DOHH2 (cell line): ENCODE measurements at regions not wholly inside any gene's neighbourhood (a gene's known extent, or its start where the extent isn't known, plus 50 kb on each side); places are given as distances from the start of the nearest gene placed in this dataset.

Experiments used
- H3F3A ChIP-seq: fragments of 200-600 bp; sonication (generic), shearing (Covaris generic); 2 replicates; pipeline ENCODE4 v1.6.0; 2016; ENCODE audit warnings: antibody characterized with exemption, mild to moderate bottlenecking; ENCODE audit not compliant: control insufficient read depth, insufficient read depth
- H3K27ac ChIP-seq: fragments of 200-600 bp; sonication (generic); 2 replicates; pipeline ENCODE4 v1.5.1; 2014; ENCODE audit warnings: low read depth, mild to moderate bottlenecking, low read length, moderate library complexity
- H3K27me3 ChIP-seq: fragments of 200-600 bp; sonication (generic); 2 replicates; pipeline ENCODE4 v1.6.1; 2014; ENCODE audit warnings: mild to moderate bottlenecking, low read length, mixed read lengths; ENCODE audit not compliant: control insufficient read depth
- H3K36me3 ChIP-seq: fragments of 200-600 bp; sonication (generic); 2 replicates; pipeline ENCODE4 v1.6.1; 2014; ENCODE audit warnings: mild to moderate bottlenecking, low read length, moderate library complexity, mixed read lengths; ENCODE audit not compliant: control insufficient read depth
- H3K4me1 ChIP-seq: fragments of 200-600 bp; sonication (generic); 2 replicates; pipeline ENCODE4 v1.6.1; 2014; ENCODE audit warnings: mild to moderate bottlenecking, low read length, mixed read lengths; ENCODE audit not compliant: control insufficient read depth
- H3K4me2 ChIP-seq: fragments of 200-600 bp; sonication (generic); 2 replicates; pipeline ENCODE4 v1.6.0; 2014; ENCODE audit warnings: mild to moderate bottlenecking, low read length, moderate library complexity
- H3K4me3 ChIP-seq: fragments of 200-600 bp; sonication (generic); 2 replicates; pipeline ENCODE4 v1.5.1; 2014; ENCODE audit warnings: mild to moderate bottlenecking, low read length, mixed read lengths
- H3K79me2 ChIP-seq: fragments of 200-600 bp; sonication (generic); 2 replicates; pipeline ENCODE4 v1.6.1; 2014; ENCODE audit warnings: mild to moderate bottlenecking, low read length, mixed read lengths; ENCODE audit not compliant: control insufficient read depth
- H3K9me2 ChIP-seq: fragments of 200-600 bp; sonication (generic); replicated peaks from 2 replicates; pipeline ENCODE4 v1.6.1; 2014; ENCODE audit warnings: mild to moderate bottlenecking, low read length, mixed read lengths; ENCODE audit not compliant: control insufficient read depth
- H3K9me3 ChIP-seq: fragments of 200-600 bp; sonication (generic); 2 replicates; pipeline ENCODE4 v1.6.1; 2014; ENCODE audit warnings: antibody characterized with exemption, low read length, mixed read lengths; ENCODE audit not compliant: control insufficient read depth, insufficient read depth
- H4K20me1 ChIP-seq: fragments of 200-600 bp; sonication (generic); 2 replicates; pipeline ENCODE4 v1.6.0; 2014; ENCODE audit warnings: low read depth, mild to moderate bottlenecking, antibody characterized with exemption, low read length, moderate library complexity; ENCODE audit not compliant: control insufficient read depth, insufficient read depth
- CTCF ChIP-seq: fragments of 200-600 bp; sonication (generic); IDR thresholded peaks from one replicate; pipeline ENCODE4 v1.5.1; 2014; ENCODE audit warnings: antibody characterized with exemption, mild to moderate bottlenecking, low read depth, low read length; ENCODE audit not compliant: poor library complexity, severe bottlenecking
- EZH2phosphoT487 ChIP-seq: fragments of 200-600 bp; sonication (generic); IDR thresholded peaks from 2 replicates; pipeline ENCODE4 v1.6.1; 2017; ENCODE audit warnings: borderline replicate concordance, mild to moderate bottlenecking, antibody characterized with exemption, low read length, moderate library complexity, mixed read lengths

GRCh38 chr1:47521034-47521881 lies 83.4 kb downstream of the FOXD2 start:
- TF ChIP-seq EZH2phosphoT487: no peak
- TF ChIP-seq CTCF: no peak

GRCh38 chr1:47522935-47523834 lies 85.3 kb downstream of the FOXD2 start:
- Histone ChIP-seq H3K79me2 (no peaks in the 10 kb centered on the region), H3K27me3 (peaks cover 16% of the 10 kb centered on the region), H3K4me3 (no peak overlapping the region), H3K9me2 (no peaks in the 10 kb centered on the region), H4K20me1 (no peaks in the 10 kb centered on the region), H3K4me1 (no peaks in the 10 kb centered on the region), H3F3A (no peaks in the 10 kb centered on the region), H3K4me2 (no peak overlapping the region), H3K9me3 (no peaks in the 10 kb centered on the region), H3K27ac (no peak overlapping the region), H3K36me3 (no peaks in the 10 kb centered on the region)
- TF ChIP-seq CTCF (no peak), EZH2phosphoT487 (no peak)

More at GRCh38 chr1:47521034-47521881, 83.4 kb downstream of the FOXD2 start:
- Histone ChIP-seq H3K4me2 (no peak overlapping the region), H3F3A (no peaks in the 10 kb centered on the region), H3K4me1 (no peaks in the 10 kb centered on the region), H3K4me3 (no peak overlapping the region), H3K36me3 (no peaks in the 10 kb centered on the region), H3K9me3 (no peaks in the 10 kb centered on the region), H3K27me3 (peaks cover 16% of the 10 kb centered on the region), H3K27ac (no peak overlapping the region), H3K9me2 (no peaks in the 10 kb centered on the region), H3K79me2 (no peaks in the 10 kb centered on the region), H4K20me1 (no peaks in the 10 kb centered on the region)

DNA sequence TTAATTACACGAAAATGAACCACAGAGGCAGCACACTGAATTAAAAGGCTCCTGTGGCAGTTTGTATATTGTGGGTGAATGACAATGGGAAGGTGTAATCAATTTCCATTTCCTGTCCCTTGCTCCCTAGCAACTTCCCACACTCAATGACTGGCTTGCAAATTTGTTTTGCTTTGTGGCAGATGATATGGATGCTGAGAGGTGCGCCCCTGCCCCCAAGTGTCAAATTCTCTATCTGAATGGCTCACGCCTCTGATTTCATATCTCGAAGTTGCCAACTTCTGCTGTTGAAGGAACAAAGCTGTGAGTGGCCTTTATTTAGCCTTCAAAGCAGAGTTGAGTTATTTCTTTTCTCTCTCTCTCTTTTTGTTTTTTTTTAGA lies 86.0 kb downstream of the FOXD2 start:
- no peak for TF ChIP-seq EZH2phosphoT487
- TF ChIP-seq CTCF: no peak
- H3K9me3 ChIP-seq: peaks cover 4% of the 10 kb centered on the region
- H3F3A ChIP-seq: no peaks in the 10 kb centered on the region
- H3K9me2 ChIP-seq: no peaks in the 10 kb centered on the region
- no peaks in the 10 kb centered on the region for H3K4me1 ChIP-seq
- no peaks in the 10 kb centered on the region for H3K79me2 ChIP-seq
- H3K4me2 ChIP-seq: no peak overlapping the region
- no peaks in the 10 kb centered on the region for H3K36me3 ChIP-seq
- H3K27me3 ChIP-seq: peaks cover 16% of the 10 kb centered on the region
- no peak overlapping the region for H3K27ac ChIP-seq
- H3K4me3 ChIP-seq: no peak overlapping the region
- H4K20me1 ChIP-seq: no peaks in the 10 kb centered on the region
